GM12874 (cell line): ENCODE measurements at regions not wholly inside any gene's neighbourhood (a gene's known extent, or its start where the extent isn't known, plus 50 kb on each side); places are given as distances from the start of the nearest gene placed in this dataset.

Source experiments
- TF ChIP-seq, protein P1 (sequence below): IDR thresholded peaks from 2 replicates; pipeline ENCODE4 v1.5.1; 2011; ENCODE audit warnings: low read depth, mild to moderate bottlenecking, control low read depth, low read length, moderate library complexity; ENCODE audit not compliant: insufficient read depth

DNA sequence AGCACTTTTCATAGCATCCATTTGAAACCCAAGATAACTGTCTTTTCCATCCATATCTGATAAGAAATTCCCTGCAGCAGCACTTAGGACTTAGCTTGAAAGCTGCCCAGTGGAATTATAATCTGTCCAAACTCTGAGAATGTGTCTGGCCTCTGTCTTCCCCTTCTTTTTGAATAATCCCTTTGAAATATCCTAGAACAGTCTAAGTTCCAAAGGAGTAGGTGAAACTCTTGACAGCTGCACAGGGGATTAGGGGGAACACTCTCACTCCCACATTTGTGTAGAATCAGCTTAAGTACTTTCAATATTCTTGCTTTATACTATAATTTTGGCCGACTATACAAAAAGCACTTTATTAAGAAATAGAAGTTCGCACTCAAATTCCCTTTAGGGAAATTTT, 157.7 kb downstream of the PAPSS1 start:
- TF ChIP-seq, protein P1, sequence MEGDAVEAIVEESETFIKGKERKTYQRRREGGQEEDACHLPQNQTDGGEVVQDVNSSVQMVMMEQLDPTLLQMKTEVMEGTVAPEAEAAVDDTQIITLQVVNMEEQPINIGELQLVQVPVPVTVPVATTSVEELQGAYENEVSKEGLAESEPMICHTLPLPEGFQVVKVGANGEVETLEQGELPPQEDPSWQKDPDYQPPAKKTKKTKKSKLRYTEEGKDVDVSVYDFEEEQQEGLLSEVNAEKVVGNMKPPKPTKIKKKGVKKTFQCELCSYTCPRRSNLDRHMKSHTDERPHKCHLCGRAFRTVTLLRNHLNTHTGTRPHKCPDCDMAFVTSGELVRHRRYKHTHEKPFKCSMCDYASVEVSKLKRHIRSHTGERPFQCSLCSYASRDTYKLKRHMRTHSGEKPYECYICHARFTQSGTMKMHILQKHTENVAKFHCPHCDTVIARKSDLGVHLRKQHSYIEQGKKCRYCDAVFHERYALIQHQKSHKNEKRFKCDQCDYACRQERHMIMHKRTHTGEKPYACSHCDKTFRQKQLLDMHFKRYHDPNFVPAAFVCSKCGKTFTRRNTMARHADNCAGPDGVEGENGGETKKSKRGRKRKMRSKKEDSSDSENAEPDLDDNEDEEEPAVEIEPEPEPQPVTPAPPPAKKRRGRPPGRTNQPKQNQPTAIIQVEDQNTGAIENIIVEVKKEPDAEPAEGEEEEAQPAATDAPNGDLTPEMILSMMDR = no peak

DNA sequence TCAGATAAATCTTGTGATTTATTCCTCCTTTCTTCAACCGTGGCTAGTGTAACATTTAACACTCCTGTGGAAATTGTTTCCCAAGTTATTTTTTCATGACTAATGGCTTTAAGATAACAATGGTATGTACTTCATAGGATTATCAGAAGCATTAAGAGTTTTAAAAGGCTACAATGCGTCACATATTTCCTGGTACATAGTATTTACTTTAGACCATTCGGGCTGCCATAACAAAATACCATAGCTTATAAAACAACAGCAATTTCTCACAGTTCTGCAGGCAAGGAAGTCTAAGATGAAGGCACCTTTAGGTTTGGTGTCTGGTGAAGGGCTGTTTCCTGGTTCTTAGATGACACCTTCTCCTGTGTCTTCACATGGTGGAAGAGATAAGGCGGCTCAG, 158.6 kb downstream of the PAPSS1 start:
- TF ChIP-seq, protein P1 = no peak

DNA sequence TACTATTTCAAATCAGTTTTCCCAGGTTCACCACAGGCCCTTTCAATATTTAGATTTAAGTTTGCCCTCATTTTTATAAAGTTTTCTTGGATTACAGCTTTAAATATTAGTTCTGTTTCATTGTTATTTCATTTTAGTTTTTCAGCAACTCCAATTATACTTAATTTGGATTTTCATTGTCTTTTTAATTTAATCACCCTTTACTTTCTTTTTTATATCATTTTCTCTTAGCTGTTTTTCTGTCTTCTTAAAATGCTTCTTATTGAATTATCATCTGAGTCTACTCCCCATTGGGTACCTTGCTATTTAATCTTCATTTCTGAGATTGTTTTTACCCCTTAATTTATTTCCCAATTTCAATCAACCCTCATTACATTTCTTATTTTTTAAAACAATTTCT, 160.4 kb downstream of the PAPSS1 start:
- TF ChIP-seq, protein P1 = no peak

DNA sequence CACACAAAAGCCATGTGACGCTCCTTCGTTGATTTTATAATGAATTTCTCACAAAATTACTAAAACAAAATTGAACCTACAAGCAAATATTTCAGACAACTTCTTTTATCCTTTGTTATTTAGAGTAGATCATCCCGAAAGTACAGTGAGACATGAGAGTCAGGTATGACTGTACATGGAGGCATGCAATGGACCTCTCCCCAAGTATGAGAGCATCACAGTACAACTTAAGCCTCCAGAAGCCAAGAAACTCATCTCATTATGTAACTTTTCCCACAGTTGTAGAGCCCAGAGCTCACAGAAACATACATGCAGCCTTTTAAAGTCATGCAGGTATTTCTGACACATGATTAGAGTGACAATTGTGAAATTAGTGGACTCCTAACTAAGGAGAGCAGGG, 167.7 kb downstream of the PAPSS1 start:
- TF ChIP-seq, protein P1 = no peak

GRCh38 chr4:107548211-107548905, 171.7 kb downstream of the PAPSS1 start:
- TF ChIP-seq, protein P1 = no peak

- TF ChIP-seq, protein P1 = no peak
Measured at GRCh38 chr4:107546638-107547037, 173.4 kb downstream of the PAPSS1 start.

- TF ChIP-seq, protein P1 = no peak
Measured at GRCh38 chr4:107541511-107541910, 178.5 kb downstream of the PAPSS1 start.
